Nephron (organoid): ENCODE measurements at regions not wholly inside any gene's neighbourhood (a gene's known extent, or its start where the extent isn't known, plus 50 kb on each side); places are given as distances from the start of the nearest gene placed in this dataset.

Experiments used
- H3K27ac Mint-ChIP-seq, 3 experiments: 2 replicates each; pipeline ENCODE4 v1.8.0; 2020; ENCODE audit warnings: mixed read lengths in 3 of 3, mild to moderate bottlenecking in 2 of 3, moderate library complexity in 1 of 3
- H3K27me3 Mint-ChIP-seq: 2 replicates; pipeline ENCODE4 v1.8.0; 2021; ENCODE audit warnings: low read depth, mild to moderate bottlenecking, moderate library complexity, mixed read lengths
- H3K36me3 Mint-ChIP-seq: 2 replicates; pipeline ENCODE4 v1.8.0; 2020; ENCODE audit warnings: low read depth, mixed read lengths
- H3K4me1 Mint-ChIP-seq: 2 replicates; pipeline ENCODE4 v1.8.0; 2020; ENCODE audit warnings: mixed read lengths
- H3K4me3 Mint-ChIP-seq, 3 experiments: 2 replicates each; pipeline ENCODE4 v1.8.0; 2020; ENCODE audit warnings: mild to moderate bottlenecking in 3 of 3, mixed read lengths in 3 of 3, moderate library complexity in 2 of 3
- H3K9me3 Mint-ChIP-seq: 2 replicates; pipeline ENCODE4 v1.8.0; 2020; ENCODE audit warnings: mixed read lengths
- TF ChIP-seq, protein P1 (sequence below), 3 experiments: fragments of 200-600 bp; sonication (generic); IDR thresholded peaks; one replicate each; pipeline ENCODE4 v1.5.0; 2021; ENCODE audit warnings: antibody characterized with exemption in 3 of 3; ENCODE audit not compliant: unreplicated experiment in 3 of 3

GRCh38 chr17:77572065-77572601 is 386.4 kb upstream of the TNRC6C start:
- peaks cover 66% of the 10 kb centered on the region for H3K27me3 Mint-ChIP-seq
- TF ChIP-seq, protein P1, sequence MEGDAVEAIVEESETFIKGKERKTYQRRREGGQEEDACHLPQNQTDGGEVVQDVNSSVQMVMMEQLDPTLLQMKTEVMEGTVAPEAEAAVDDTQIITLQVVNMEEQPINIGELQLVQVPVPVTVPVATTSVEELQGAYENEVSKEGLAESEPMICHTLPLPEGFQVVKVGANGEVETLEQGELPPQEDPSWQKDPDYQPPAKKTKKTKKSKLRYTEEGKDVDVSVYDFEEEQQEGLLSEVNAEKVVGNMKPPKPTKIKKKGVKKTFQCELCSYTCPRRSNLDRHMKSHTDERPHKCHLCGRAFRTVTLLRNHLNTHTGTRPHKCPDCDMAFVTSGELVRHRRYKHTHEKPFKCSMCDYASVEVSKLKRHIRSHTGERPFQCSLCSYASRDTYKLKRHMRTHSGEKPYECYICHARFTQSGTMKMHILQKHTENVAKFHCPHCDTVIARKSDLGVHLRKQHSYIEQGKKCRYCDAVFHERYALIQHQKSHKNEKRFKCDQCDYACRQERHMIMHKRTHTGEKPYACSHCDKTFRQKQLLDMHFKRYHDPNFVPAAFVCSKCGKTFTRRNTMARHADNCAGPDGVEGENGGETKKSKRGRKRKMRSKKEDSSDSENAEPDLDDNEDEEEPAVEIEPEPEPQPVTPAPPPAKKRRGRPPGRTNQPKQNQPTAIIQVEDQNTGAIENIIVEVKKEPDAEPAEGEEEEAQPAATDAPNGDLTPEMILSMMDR (IDR thresholded peaks at IDR 0.05; ENCODE audit: unreplicated experiment in 3 of 3) = no peak
- H3K36me3 Mint-ChIP-seq = no peaks in the 10 kb centered on the region
- no peaks in the 10 kb centered on the region for H3K9me3 Mint-ChIP-seq
- H3K4me1 Mint-ChIP-seq = peaks cover 19% of the 10 kb centered on the region
- no peak overlapping the region for H3K27ac Mint-ChIP-seq
- peak overlapping the region; percentile 14 to 54 (median 47) for H3K4me3 Mint-ChIP-seq

GRCh38 chr17:77572851-77573250 is 385.7 kb upstream of the TNRC6C start:
- Mint-ChIP-seq H3K4me1 (peaks cover 19% of the 10 kb centered on the region), H3K27ac (no peak overlapping the region), H3K9me3 (no peaks in the 10 kb centered on the region), H3K4me3 (no peak overlapping the region), H3K36me3 (no peaks in the 10 kb centered on the region), H3K27me3 (peaks cover 59% of the 10 kb centered on the region)
- TF ChIP-seq, protein P1 (IDR thresholded peaks at IDR 0.05; ENCODE audit: unreplicated experiment in 3 of 3) = no peak

GRCh38 chr17:77577491-77577890 is 381.0 kb upstream of the TNRC6C start:
- Mint-ChIP-seq H3K4me1 (peaks cover 4% of the 10 kb centered on the region), H3K27me3 (peaks cover 43% of the 10 kb centered on the region), H3K36me3 (no peaks in the 10 kb centered on the region), H3K9me3 (no peaks in the 10 kb centered on the region), H3K27ac (no peak overlapping the region), H3K4me3 (no peak overlapping the region)
- TF ChIP-seq, protein P1 (IDR thresholded peaks at IDR 0.05; ENCODE audit: unreplicated experiment in 3 of 3) = no peak

GRCh38 chr17:77579131-77579530 is 379.4 kb upstream of the TNRC6C start:
- Mint-ChIP-seq H3K4me3 (no peak overlapping the region), H3K36me3 (no peaks in the 10 kb centered on the region), H3K9me3 (no peaks in the 10 kb centered on the region), H3K27ac (no peak overlapping the region), H3K4me1 (no peaks in the 10 kb centered on the region), H3K27me3 (peaks cover 28% of the 10 kb centered on the region)
- TF ChIP-seq, protein P1 (IDR thresholded peaks at IDR 0.05; ENCODE audit: unreplicated experiment in 3 of 3) = no peak

DNA sequence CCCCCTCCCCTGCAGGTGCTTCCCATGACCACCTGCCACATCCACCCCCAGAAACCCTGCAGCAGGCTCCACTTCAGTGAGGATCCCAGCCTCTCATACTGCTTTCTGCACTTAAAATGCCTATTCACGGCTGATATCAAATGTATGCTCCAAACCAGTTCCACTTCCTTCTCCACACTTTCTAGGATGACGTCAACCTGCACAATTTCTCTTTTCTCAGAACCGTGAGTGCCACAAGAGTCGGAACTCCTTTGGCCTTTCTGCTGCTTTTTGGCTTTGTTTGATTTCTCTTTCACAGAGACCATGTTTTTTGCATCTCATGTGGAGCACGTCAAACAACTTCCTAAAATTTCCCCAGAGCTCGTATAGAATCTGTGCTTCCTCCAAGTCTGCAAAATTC is 378.8 kb upstream of the TNRC6C start:
- TF ChIP-seq, protein P1 (IDR thresholded peaks at IDR 0.05; ENCODE audit: unreplicated experiment in 3 of 3) = no peak
- peaks cover 24% of the 10 kb centered on the region for H3K27me3 Mint-ChIP-seq
- no peaks in the 10 kb centered on the region for H3K4me1 Mint-ChIP-seq
- H3K4me3 Mint-ChIP-seq = no peak overlapping the region
- H3K27ac Mint-ChIP-seq = no peak overlapping the region
- H3K36me3 Mint-ChIP-seq = no peaks in the 10 kb centered on the region
- H3K9me3 Mint-ChIP-seq = no peaks in the 10 kb centered on the region

GRCh38 chr17:77580531-77581270 is 377.8 kb upstream of the TNRC6C start:
- Mint-ChIP-seq H3K4me1 (no peaks in the 10 kb centered on the region), H3K36me3 (no peaks in the 10 kb centered on the region), H3K4me3 (no peak overlapping the region), H3K27me3 (peaks cover 22% of the 10 kb centered on the region), H3K9me3 (peaks cover 2% of the 10 kb centered on the region), H3K27ac (no peak overlapping the region)
- TF ChIP-seq, protein P1 (IDR thresholded peaks at IDR 0.05; ENCODE audit: unreplicated experiment in 3 of 3) = no peak
